Occipital lobe (tissue), 1 donor: ENCODE measurements at regions not wholly inside any gene's neighbourhood (a gene's known extent, or its start where the extent isn't known, plus 50 kb on each side); places are given as distances from the start of the nearest gene placed in this dataset.
"Not testable (repeated sequence)": the region's sequence is repeated elsewhere in the genome, so short reads cannot be mapped to it uniquely, and the experiment has no call there.

ENCODE experiments used
- DNase-seq: peaks from one replicate; lab custom pipeline; 2025; lab: John Stamatoyannopoulos, UW

DNA sequence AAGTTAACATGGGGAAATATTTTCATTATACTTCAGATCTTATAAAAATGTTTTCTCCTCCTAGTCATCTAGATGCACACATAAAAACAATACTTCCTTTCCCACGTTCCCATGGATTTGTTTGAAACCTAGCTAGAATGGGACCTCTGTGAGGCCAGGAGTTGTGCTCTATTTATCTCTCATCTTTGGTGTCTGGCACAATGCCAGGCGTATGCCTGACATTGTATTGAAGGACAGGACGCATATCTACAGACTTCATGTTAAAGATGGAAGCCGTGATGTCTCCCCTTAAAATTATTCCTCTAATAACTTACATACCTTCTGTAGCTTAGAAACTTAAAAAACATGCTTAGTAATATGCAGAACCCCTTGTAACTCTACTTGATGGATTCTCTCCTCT lies 394.5 kb upstream of the FAT1 start:
- DNase-seq = no peak

DNA sequence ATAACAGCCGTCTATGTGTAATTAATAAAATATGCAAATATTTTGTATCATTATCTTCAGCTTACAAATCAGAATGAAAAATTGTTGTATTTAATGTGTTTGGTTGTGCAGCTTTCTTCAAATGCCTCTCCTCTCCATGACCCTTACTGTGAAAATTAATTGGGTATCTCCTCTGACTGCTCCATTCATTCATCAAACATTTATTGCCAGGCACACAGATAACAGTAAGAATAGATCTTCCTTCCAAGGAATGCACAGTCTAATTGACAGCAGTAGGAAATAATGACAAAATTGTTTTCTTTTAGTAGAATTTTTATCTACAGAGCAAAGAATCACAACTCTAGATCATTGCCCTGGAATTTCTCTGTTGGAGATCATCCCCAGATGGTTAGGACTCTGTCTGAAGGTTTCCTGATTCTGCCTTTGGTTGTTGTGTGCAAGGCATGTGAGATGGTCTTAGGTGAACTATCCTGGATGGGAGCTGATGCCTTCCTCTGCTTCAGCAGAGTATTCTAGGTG lies 395.0 kb upstream of the FAT1 start:
- no peak for DNase-seq

DNA sequence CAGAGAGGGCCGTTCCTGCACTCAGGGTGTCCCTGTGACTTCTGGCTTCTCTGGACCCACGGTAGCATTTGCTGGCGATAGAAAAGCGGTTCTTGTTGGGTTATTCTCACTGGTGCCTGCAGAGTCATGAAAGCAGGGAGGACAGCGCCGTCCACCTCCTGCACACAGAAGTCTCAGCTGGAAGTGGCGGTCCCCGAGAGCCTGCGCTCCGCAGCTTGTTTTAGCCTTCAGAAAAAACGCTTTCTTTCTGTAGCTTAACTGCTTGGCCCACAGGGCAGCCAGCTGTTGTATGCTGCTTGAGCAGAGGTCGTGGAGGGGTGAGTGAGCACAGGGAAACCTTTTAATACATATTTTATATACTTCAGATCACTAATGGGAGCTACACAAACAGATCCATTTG lies 400.7 kb upstream of the FAT1 start:
- DNase-seq = no peak

DNA sequence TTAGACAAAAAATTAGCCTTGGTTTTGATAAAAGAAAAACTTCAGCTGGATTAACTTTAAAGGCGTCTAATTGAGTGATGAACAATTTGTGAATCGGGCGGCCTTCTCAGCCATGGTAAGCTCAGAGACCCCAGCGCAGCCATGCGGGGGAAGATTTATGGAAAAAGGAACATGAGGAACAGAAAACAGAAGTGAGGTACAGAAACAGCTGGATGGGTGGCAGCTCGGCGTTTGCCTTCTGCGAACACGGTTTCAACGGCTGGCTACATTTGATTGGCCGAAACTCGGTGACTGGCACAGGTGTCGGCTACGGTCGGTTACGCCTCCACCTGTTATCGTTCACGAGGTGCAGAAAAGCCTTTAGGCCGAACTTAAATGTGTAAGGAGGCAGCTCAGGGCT lies 401.4 kb upstream of the FAT1 start:
- DNase-seq = no peak

DNA sequence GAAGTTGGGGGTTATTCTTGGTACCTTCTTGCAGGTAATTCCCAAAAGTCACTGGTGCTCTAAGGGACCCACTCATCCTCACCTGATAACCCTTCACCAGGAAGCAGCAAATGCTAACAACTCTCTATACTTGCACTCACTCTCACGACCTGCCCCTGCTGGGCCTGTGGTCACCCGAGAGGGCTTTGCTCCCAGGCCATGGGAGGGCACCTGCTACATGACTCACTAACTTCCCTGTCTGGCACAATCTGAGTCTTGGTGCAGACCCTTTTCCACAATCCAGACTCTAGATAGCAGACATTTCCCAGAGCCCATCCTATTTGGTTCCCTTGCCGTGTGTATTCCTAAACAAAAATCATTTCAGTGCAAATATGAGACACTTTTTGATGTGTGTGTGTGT lies 403.8 kb upstream of the FAT1 start:
- DNase-seq = no peak

DNA sequence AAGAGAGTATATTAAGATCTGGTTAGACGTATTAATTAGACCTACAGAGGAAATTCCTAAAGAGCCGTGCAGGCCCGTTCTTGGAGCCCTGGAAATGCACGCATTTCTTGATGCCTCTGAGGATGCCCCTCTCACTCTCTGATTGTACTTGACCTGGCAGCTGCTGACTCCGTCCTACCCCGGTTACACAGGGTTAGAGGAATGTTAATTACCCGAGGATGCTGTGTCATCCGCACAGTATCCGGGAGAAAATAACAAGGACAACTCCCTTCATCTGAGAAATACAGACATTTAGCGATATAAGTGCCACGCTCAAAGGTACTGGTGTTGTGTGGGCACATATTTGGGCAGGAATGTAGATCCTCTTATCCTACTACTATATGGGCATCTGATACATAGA lies 404.6 kb upstream of the FAT1 start:
- no peak for DNase-seq

DNA sequence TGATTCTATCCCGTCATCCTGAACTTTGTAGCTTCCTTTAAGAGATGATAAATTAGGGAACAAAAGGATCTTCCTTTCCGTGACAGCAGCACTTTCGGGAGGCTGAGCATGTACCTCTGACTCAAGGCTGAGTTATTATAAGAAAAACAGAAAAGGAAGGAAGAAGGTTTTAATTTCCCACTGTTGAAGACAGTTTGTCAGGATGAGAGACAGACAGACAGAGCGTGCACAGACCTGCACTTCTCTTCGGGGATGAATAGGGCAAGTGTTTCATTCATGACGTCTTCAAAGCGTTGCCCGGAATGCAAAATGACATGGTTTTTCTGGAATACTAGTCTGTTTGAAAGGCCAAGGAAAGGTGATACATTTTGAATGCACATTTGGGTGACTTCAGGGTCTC lies 405.3 kb upstream of the FAT1 start:
- no peak for DNase-seq

DNA sequence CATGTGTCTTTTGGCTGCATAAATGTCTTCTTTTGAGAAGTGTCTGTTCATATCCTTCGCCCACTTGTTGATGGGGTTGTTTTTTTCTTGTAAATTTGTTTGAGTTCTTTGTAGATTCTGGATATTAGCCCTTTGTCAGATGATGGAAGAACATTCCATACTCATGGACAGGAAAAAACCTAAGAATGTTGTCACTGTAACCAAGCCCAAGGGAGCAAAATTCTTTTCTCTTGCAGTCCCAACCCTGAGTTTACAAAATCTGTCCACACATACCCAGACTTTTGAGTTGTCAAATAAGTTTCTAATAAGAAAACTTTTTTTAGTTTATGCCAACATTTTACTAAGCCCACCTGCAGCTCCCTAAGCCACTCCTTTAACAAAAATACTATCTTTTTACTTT lies 408.2 kb upstream of the FAT1 start:
- not testable (repeated sequence) for DNase-seq

DNA sequence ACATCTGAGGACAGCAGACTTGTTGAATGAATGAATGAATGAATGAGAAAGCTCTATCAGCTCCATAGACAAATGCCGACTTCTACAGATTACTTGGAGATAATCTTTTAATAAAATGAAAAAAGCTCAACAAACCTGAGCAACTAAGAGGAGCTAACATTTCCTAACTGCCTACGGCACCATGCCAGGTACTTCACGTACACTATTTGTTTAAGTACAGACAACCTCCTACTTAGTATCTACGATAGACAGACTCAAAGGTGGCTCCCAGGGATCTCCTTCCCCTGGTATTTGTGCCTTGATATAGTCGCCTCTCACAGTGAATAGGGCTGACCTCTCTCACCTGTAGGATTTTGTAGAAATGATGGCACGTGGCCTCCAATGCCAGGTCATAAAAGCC lies 412.2 kb upstream of the FAT1 start:
- no peak for DNase-seq

DNA sequence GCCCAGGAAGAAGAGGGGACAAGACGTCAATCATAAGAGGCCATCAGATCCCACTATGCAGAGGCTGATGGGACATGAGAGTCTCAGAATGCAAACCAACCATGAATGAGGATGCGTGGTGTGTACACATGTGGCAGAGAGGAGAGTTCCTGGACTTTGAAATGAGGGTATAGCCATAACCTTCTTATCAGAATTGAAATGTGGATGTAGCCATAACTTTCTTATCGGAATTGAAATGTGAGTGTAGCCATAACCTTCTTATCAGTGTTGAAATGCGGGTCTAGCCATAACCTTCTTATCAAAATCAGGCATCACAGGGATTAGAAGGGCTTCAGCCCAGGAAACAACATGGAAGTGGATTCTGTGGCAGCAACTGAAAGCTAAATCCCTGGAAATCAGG lies 415.5 kb upstream of the FAT1 start:
- no peak for DNase-seq

DNA sequence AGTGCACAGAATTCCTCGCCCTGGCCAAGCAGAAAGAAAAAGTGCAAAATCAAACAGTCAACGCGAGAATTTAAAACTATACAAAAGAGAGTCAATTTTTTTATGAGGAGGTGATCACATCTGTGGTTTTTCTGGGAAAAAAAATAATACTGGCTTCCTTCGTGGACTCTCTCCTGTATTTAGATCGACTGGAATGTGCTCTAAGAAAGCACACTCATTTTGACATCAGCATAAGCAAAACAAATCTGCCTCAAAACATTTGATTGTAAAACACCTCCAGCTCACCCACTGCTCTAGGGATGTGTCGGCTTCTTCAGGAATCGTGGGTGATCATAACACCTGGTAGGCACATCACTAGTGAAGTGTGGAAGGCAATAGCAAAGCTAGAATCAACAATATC lies 417.4 kb upstream of the FAT1 start:
- DNase-seq = no peak

DNA sequence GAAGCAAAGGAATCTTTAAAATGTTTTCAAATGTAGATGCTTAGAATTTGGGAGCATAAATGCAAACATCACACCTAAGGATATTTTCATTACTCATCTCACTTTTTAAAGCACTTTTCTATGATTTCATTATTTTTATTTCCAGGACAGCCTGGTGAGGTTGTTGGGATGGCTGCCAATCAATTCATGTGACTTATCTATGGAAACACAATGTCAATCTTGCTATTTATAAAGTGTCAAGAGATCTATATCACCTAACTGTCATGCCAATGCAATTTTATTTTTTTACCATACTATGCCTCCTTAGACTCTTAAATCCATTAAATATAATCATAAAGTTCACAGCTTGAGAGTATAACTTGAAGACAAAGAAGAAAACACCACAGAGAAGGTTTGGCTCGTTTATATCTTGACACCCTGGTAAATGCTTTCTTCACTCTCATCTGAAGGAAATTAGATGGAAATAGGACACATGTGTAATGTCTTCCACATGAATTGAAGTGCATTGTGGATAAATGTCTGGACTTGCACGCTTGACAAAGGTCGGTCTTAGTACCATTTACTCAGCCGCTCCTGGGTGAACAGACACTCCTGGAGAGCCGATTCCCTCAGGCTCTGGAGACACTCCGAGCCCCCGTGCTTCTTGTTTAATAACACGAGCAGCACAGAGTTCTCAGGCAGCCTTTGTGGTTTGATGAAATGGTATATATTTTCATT lies 425.7 kb upstream of the FAT1 start:
- DNase-seq = no peak

DNA sequence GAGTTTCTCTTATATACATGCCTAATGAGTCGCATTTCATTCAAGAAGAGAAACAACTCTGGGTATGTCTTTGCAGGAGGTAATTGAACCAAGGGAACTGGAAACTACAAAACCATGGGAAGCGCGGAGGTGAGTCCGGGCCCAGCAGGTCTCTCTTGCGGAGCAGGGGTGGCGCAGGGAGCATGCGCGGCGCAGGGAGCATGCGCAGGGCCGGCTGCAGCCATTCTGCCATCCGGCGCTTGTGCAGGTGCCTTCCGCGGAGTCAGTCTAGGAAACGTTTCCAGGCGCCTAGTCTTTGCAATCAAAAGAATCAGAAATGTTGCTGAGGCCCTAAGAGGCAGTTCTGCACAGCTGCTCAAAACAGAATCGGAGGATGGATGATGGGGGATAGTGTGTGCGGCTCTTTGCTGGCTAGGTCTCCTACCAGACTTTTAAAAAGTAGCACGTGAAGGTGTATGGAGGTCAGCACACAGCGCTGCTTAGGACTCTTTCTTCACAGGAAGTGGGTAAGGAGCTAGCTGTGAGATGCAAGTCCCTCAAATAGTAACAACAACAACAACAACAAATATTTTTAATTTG lies 433.8 kb upstream of the FAT1 start:
- DNase-seq = no peak

DNA sequence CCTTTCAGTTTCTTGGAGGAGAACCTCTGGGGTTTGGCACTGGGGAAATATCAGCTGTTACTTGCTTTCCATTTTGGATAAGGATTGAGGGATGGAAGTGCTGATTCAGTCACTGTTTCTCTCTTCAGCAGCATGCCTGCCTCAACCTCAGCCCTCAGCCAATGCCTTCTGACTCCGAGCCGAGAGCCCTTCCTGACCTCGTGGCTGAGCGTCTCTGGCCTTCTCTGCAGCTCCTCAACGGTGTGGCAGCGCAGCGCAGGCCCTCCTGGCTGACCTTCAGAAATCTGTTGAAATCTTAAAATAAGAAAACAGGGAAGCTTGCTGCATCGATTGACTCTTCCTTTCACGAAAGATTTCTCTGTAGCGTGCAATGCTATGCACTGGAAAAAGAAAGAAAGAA lies 434.3 kb upstream of the FAT1 start:
- DNase-seq = no peak

DNA sequence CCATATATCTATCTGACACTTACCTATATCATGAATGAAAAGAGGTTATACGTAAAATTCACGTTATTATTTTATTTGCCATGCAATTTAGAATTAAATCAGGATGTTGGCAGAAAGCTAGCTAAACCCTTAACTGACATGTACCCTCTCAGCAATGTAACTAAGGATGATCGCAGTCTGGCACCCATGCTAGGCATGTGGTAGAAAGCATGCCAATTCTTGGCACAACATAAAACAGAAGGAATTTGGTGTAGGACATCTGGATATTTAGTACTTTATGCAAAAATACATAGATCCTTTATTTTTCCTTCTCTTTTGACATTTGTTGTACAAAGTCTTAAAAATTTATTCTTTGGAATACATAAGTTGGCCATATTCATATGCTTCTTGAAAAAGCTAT lies 436.8 kb upstream of the FAT1 start:
- no peak for DNase-seq

DNA sequence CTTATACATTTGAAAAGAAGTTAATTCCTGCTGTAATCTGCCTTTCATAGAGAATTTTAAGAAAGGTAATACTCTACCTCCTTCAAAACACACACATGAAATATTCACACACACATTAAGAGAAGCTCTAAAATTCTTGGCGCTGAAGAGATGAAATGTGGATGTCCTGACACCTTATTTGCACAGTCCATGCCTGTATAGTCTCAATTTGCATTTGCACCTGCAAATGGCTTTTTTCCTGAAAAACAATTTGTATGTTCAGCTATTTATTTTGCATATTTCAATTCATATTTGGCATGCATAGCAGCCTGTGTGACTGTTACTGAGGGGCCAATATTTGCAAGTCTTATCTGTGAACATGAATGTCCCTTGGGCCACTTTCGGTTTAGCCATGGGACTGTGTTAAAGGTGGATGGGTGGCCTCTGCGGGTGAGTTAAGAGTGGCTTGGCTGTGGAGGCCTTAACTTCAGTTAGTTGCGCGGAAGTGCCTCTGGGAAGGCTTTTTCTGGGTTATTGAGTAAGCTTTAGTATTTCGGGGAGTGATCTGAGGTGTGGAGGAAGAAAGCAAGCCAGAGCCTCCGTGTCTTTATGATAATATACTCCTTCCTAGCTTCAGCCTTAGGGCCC lies 443.3 kb upstream of the FAT1 start:
- no peak for DNase-seq

DNA sequence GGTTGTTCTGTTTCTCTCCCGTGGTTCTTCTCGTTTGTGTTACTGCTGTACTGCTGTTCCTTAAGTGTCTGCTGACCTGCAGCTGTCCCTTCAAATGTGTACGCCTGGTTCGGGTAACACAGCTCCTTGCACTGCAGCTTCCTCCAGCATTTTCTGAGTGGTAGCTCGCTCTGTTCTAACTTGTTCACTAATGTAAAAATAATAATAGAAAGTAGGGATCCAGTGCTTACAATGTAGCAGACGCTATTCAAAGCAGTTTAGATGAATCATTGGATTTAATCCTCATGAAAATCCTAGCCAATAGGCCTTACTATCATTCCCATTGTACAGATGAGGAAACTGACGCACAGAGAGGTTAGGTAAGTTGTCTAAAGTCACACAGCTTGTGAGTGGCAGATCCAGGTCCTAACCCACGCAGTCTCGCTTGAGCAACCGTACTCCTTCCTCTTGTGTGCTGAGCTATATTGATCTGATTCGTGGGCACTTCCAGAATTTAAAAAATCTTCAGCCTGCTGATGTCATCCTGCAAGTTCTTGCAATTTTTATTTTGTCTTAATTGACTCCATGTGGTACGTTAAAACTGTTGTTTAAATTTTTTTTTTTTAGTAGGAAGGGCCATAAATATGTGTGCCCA lies 448.2 kb upstream of the FAT1 start:
- no peak for DNase-seq

DNA sequence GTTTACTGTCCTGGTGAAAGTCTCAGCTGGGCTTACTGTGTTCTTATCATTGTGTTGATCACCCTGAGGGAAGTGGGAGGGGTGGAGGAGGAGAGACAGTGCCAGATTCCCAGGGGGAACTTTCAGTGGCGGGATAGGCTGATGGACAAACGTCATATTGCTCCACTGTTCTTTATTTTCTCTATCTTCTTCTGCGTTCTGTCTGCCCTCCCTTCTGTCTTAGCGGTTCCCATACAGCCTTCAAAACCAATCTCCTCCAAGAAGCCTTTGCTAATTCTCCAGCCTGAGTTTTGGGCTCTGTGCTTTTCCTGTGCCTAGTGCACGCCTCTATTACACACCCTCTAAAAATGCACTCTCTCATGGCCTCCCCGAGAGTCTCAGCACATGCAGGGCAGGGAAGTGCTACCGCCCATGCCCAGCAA lies 448.7 kb upstream of the FAT1 start:
- no peak for DNase-seq

DNA sequence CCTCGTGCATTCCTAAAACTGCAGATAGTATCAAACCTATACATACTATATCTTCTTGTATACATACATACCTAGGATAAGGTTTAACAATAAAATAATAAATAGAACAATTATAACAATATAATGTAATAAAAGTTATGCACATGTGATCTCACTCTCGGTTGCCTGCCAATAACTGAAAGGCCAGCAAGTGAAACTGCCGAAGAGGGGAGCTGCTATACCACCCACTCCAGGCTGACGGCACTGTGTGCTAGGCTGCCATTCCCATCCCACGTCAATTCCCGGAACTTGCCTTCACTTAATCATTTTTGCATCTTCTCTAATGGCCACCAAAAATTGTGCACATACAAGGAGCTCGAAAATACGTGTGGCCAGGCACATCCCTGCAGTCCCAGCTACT lies 451.1 kb upstream of the FAT1 start:
- no peak for DNase-seq

DNA sequence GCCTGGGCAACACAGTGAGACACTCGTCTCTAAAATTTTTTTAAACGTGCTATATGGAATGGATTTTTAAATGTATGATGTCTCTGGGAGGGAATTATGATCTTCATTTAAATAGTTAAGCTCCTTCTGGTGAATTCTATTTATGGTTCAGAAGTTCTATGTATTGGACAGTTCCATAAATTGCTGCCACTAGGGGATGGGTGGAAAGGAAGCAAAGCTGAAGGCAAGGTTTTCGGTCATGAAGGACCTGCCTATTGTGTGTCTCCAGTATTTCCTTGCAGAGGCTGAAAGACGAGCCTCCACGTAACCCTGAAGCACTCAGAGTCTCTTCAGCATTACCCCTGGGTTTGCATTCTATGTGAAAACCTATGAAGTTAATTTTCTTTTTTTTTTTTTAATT lies 451.5 kb upstream of the FAT1 start:
- no peak for DNase-seq

DNA sequence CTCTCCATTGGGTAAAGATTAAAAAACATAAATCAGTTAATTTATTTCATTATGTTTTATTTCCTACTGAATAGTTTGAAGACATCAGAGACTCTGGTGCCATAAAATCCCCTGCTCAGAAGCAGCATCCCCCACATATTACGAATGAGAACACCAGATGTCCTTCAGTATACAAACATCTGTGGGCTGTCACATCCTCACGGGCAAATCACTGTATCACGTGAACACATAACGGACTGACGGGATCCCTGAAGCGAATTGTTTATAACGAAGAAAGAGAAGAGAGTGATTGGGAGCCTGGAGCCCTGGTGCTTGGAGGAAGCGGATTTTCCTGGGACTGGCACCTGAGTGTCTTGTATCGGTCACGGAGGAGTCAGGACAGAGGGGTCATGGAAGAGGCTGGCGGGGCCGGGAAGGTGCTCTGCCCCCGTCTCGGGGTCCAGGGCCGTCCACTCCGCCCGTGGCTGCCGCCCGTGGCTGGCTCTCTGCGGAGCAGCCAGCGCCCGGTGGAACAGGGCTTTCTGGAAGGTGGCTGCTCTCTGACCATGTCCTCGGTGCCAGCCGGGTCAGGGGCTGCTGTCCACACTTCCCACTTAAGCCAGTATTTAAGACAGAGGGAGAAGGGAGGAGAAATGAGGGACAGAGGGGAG lies 452.7 kb upstream of the FAT1 start:
- DNase-seq = no peak

DNA sequence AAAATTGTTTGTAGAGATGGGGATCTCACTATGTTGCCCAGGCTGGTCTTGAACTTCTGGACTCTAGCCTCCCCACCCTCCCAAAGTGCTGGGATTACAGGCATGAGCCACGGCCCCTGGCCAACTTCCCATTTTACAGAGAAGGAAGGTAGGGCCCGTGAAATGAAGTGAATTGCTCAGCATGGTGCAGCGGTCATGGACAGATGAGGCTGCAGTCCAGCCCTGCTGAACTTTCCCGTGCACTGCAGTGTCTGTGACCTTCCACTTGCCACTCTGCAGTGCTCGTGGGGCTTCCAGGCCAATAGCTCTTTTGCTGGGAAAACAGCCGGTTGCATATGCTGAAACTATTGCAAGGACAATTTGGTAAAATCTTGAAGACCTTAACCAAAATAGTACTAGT lies 454.4 kb upstream of the FAT1 start:
- no peak for DNase-seq
